SJCRH30 (cell line): ENCODE measurements at regions not wholly inside any gene's neighbourhood (a gene's known extent, or its start where the extent isn't known, plus 50 kb on each side); places are given as distances from the start of the nearest gene placed in this dataset.
A peak's percentile ranks its signal among the peaks of the same experiment; 100 is the strongest.
"Not testable (repeated sequence)": the region's sequence is repeated elsewhere in the genome, so short reads cannot be mapped to it uniquely, and the experiment has no call there.

ENCODE experiments used
- DNase-seq, 2 experiments: peaks; one replicate each; pipeline ENCODE4 v3.0.0-alpha.2; 2015 to 2020
- H3K27ac ChIP-seq: fragments of 250-450 bp; sonication (Bioruptor Pico); 2 replicates; pipeline ENCODE4 v1.5.1; 2020; ENCODE audit warnings: mild to moderate bottlenecking, moderate library complexity
- H3K27me3 ChIP-seq: fragments of 250-450 bp; sonication (Bioruptor Pico); 2 replicates; pipeline ENCODE4 v1.5.1; 2020; ENCODE audit warnings: mild to moderate bottlenecking, moderate library complexity
- H3K36me3 ChIP-seq: fragments of 250-450 bp; sonication (Bioruptor Pico); 2 replicates; pipeline ENCODE4 v1.5.1; 2020; ENCODE audit warnings: mild to moderate bottlenecking, moderate library complexity
- H3K4me1 ChIP-seq: fragments of 250-450 bp; sonication (Bioruptor Pico); 2 replicates; pipeline ENCODE4 v1.5.1; 2020; ENCODE audit warnings: mild to moderate bottlenecking, moderate library complexity
- H3K4me3 ChIP-seq: fragments of 250-450 bp; sonication (Bioruptor Pico); 2 replicates; pipeline ENCODE4 v1.5.1; 2020; ENCODE audit warnings: mild to moderate bottlenecking, moderate library complexity
- H3K9me3 ChIP-seq: fragments of 250-450 bp; sonication (Bioruptor Pico); replicated peaks from 2 replicates; pipeline ENCODE4 v1.5.1; 2020; ENCODE audit warnings: mild to moderate bottlenecking, moderate library complexity

GRCh38 chr3:19016851-19017250, 131.5 kb upstream of the KCNH8 start:
- Histone ChIP-seq H3K27ac (no peak overlapping the region), H3K4me1 (no peaks in the 10 kb centered on the region), H3K36me3 (no peaks in the 10 kb centered on the region), H3K4me3 (no peak overlapping the region), H3K9me3 (no peaks in the 10 kb centered on the region), H3K27me3 (no peaks in the 10 kb centered on the region)
- no peak for DNase-seq

- Histone ChIP-seq H3K9me3 (no peaks in the 10 kb centered on the region), H3K36me3 (no peaks in the 10 kb centered on the region)
Observed at GRCh38 chr3:19013879-19014278, 134.4 kb upstream of the KCNH8 start.

GRCh38 chr3:19012846-19013245, 135.5 kb upstream of the KCNH8 start:
- H3K27me3 ChIP-seq = no peaks in the 10 kb centered on the region
- DNase-seq = no peak

More at GRCh38 chr3:19013879-19014278, 134.4 kb upstream of the KCNH8 start:
- Histone ChIP-seq H3K27ac (no peak overlapping the region), H3K4me1 (no peaks in the 10 kb centered on the region), H3K4me3 (no peak overlapping the region), H3K27me3 (no peaks in the 10 kb centered on the region)
- no peak for DNase-seq

GRCh38 chr3:19002606-19003005, 145.7 kb upstream of the KCNH8 start:
- Histone ChIP-seq H3K4me1 (no peaks in the 10 kb centered on the region), H3K9me3 (no peaks in the 10 kb centered on the region), H3K36me3 (no peaks in the 10 kb centered on the region), H3K27me3 (no peaks in the 10 kb centered on the region), H3K27ac (no peak overlapping the region), H3K4me3 (no peak overlapping the region)
- DNase-seq = peak; percentile 1 to 2

More at GRCh38 chr3:19012846-19013245, 135.5 kb upstream of the KCNH8 start:
- Histone ChIP-seq H3K27ac (no peak overlapping the region), H3K36me3 (no peaks in the 10 kb centered on the region), H3K4me3 (no peak overlapping the region), H3K9me3 (no peaks in the 10 kb centered on the region), H3K4me1 (no peaks in the 10 kb centered on the region)

GRCh38 chr3:18998069-18998468, 150.2 kb upstream of the KCNH8 start:
- H3K27me3 ChIP-seq = no peaks in the 10 kb centered on the region
- no peak overlapping the region for H3K27ac ChIP-seq
- H3K4me3 ChIP-seq = no peak overlapping the region
- DNase-seq = no peak
- no peaks in the 10 kb centered on the region for H3K4me1 ChIP-seq
- H3K36me3 ChIP-seq = no peaks in the 10 kb centered on the region
- H3K9me3 ChIP-seq = no peaks in the 10 kb centered on the region

GRCh38 chr3:18992709-18993108, 155.6 kb upstream of the KCNH8 start:
- no peak for DNase-seq
- no peaks in the 10 kb centered on the region for H3K27me3 ChIP-seq
- no peaks in the 10 kb centered on the region for H3K4me1 ChIP-seq
- H3K9me3 ChIP-seq = no peaks in the 10 kb centered on the region
- H3K36me3 ChIP-seq = no peaks in the 10 kb centered on the region
- H3K4me3 ChIP-seq = no peak overlapping the region
- H3K27ac ChIP-seq = no peak overlapping the region

GRCh38 chr3:18989237-18989795, 159.0 kb upstream of the KCNH8 start:
- no peak for DNase-seq
- Histone ChIP-seq H3K4me3 (no peak overlapping the region), H3K36me3 (no peaks in the 10 kb centered on the region), H3K27me3 (no peaks in the 10 kb centered on the region), H3K4me1 (no peaks in the 10 kb centered on the region), H3K9me3 (no peaks in the 10 kb centered on the region), H3K27ac (no peak overlapping the region)

GRCh38 chr3:18988614-18989229, 159.6 kb upstream of the KCNH8 start:
- H3K27ac ChIP-seq = no peak overlapping the region
- H3K9me3 ChIP-seq = no peaks in the 10 kb centered on the region
- no peaks in the 10 kb centered on the region for H3K36me3 ChIP-seq
- no peaks in the 10 kb centered on the region for H3K4me1 ChIP-seq
- no peaks in the 10 kb centered on the region for H3K27me3 ChIP-seq
- DNase-seq = peak in 1 of 2 experiments; percentile 34
- H3K4me3 ChIP-seq = no peak overlapping the region

GRCh38 chr3:18987862-18988447, 160.4 kb upstream of the KCNH8 start:
- Histone ChIP-seq H3K27me3 (no peaks in the 10 kb centered on the region), H3K27ac (no peak overlapping the region), H3K4me1 (no peaks in the 10 kb centered on the region), H3K4me3 (no peak overlapping the region), H3K36me3 (no peaks in the 10 kb centered on the region), H3K9me3 (no peaks in the 10 kb centered on the region)
- no peak for DNase-seq

- Histone ChIP-seq H3K4me3 (no peak overlapping the region), H3K27ac (no peak overlapping the region), H3K4me1 (no peaks in the 10 kb centered on the region), H3K9me3 (no peaks in the 10 kb centered on the region), H3K27me3 (no peaks in the 10 kb centered on the region), H3K36me3 (no peaks in the 10 kb centered on the region)
- no peak for DNase-seq
Observed at GRCh38 chr3:18987070-18987469, 161.2 kb upstream of the KCNH8 start.

GRCh38 chr3:18982920-18983319, 165.4 kb upstream of the KCNH8 start:
- Histone ChIP-seq H3K9me3 (no peaks in the 10 kb centered on the region), H3K4me1 (no peaks in the 10 kb centered on the region), H3K36me3 (no peaks in the 10 kb centered on the region), H3K27me3 (no peaks in the 10 kb centered on the region), H3K27ac (no peak overlapping the region), H3K4me3 (no peak overlapping the region)
- DNase-seq = no peak

- not testable (repeated sequence) for H3K36me3 ChIP-seq, H3K4me3 ChIP-seq, H3K4me1 ChIP-seq, DNase-seq, H3K27me3 ChIP-seq, H3K27ac ChIP-seq, H3K9me3 ChIP-seq
Observed at GRCh38 chr3:18976102-18976501, 172.2 kb upstream of the KCNH8 start.

- Histone ChIP-seq H3K27me3 (no peaks in the 10 kb centered on the region), H3K4me1 (no peaks in the 10 kb centered on the region), H3K4me3 (no peak overlapping the region), H3K9me3 (no peaks in the 10 kb centered on the region), H3K27ac (no peak overlapping the region), H3K36me3 (no peaks in the 10 kb centered on the region)
- no peak for DNase-seq
Observed at GRCh38 chr3:18968120-18968519, 180.2 kb upstream of the KCNH8 start.

GRCh38 chr3:18965781-18966180, 182.5 kb upstream of the KCNH8 start:
- DNase-seq = no peak
- H3K27me3 ChIP-seq = no peaks in the 10 kb centered on the region
- H3K4me1 ChIP-seq = no peaks in the 10 kb centered on the region
- H3K36me3 ChIP-seq = no peaks in the 10 kb centered on the region
- no peak overlapping the region for H3K4me3 ChIP-seq
- H3K27ac ChIP-seq = no peak overlapping the region
- no peaks in the 10 kb centered on the region for H3K9me3 ChIP-seq

- Histone ChIP-seq H3K27me3 (no peaks in the 10 kb centered on the region), H3K4me1 (no peaks in the 10 kb centered on the region), H3K9me3 (no peaks in the 10 kb centered on the region), H3K27ac (no peak overlapping the region), H3K4me3 (no peak overlapping the region), H3K36me3 (no peaks in the 10 kb centered on the region)
- DNase-seq = no peak
Observed at GRCh38 chr3:18964640-18965039, 183.7 kb upstream of the KCNH8 start.

GRCh38 chr3:18951333-18951732, 197.0 kb upstream of the KCNH8 start:
- no peak for DNase-seq
- no peak overlapping the region for H3K27ac ChIP-seq
- H3K4me1 ChIP-seq = no peaks in the 10 kb centered on the region
- H3K9me3 ChIP-seq = no peaks in the 10 kb centered on the region
- H3K36me3 ChIP-seq = no peaks in the 10 kb centered on the region
- no peaks in the 10 kb centered on the region for H3K27me3 ChIP-seq
- H3K4me3 ChIP-seq = no peak overlapping the region
